H9 (cell line): ENCODE measurements at regions not wholly inside any gene's neighbourhood (a gene's known extent, or its start where the extent isn't known, plus 50 kb on each side); places are given as distances from the start of the nearest gene placed in this dataset.

ENCODE experiments used
- DNase-seq: peaks from one replicate; pipeline ENCODE4 v3.0.0-alpha.2; 2017
- H2AFZ ChIP-seq: one replicate; pipeline ENCODE4 v1.6.1; 2013; ENCODE audit warnings: mild to moderate bottlenecking, low read length, control low read depth, moderate library complexity
- H2AK5ac ChIP-seq: 2 replicates; pipeline ENCODE4 v1.6.1; 2013; ENCODE audit warnings: low read length, control low read depth, mixed read lengths; ENCODE audit not compliant: insufficient read length
- H2BK120ac ChIP-seq: one replicate; pipeline ENCODE4 v1.6.1; 2013; ENCODE audit warnings: low read depth, mild to moderate bottlenecking, low read length, control low read depth, inconsistent platforms; ENCODE audit not compliant: poor library complexity, severe bottlenecking
- H2BK12ac ChIP-seq: 2 replicates; pipeline ENCODE4 v1.6.1; 2013; ENCODE audit warnings: low read length, control low read depth, mixed read lengths, low read depth; ENCODE audit not compliant: insufficient read length
- H2BK15ac ChIP-seq: 2 replicates; pipeline ENCODE4 v1.6.1; 2013; ENCODE audit warnings: low read depth, low read length, control low read depth
- H2BK20ac ChIP-seq: one replicate; pipeline ENCODE4 v1.6.1; 2013; ENCODE audit warnings: low read depth, mild to moderate bottlenecking, low read length, control low read depth, inconsistent platforms; ENCODE audit not compliant: poor library complexity, severe bottlenecking
- H2BK5ac ChIP-seq: 2 replicates; pipeline ENCODE4 v1.6.1; 2013; ENCODE audit warnings: low read length, control low read depth, mixed read lengths; ENCODE audit not compliant: insufficient read length
- H3K14ac ChIP-seq: 2 replicates; pipeline ENCODE4 v1.6.1; 2013; ENCODE audit warnings: low read length, control low read depth; ENCODE audit not compliant: insufficient read depth
- H3K18ac ChIP-seq: 2 replicates; pipeline ENCODE4 v1.6.1; 2013; ENCODE audit warnings: low read depth, mild to moderate bottlenecking, mixed read lengths, low read length, control low read depth; ENCODE audit not compliant: insufficient read length
- H3K23ac ChIP-seq: 2 replicates; pipeline ENCODE4 v1.6.1; 2013; ENCODE audit warnings: low read length, control low read depth, mixed read lengths, low read depth; ENCODE audit not compliant: insufficient read length
- H3K23me2 ChIP-seq: 2 replicates; pipeline ENCODE4 v1.6.1; 2013; ENCODE audit warnings: low read depth, mild to moderate bottlenecking, mixed read lengths, low read length, control low read depth; ENCODE audit not compliant: insufficient read length, poor library complexity, severe bottlenecking
- H3K27ac ChIP-seq: 2 replicates; pipeline ENCODE4 v1.5.1; 2013; ENCODE audit warnings: low read length, control low read depth, mixed read lengths, low read depth; ENCODE audit not compliant: insufficient read length
- H3K27me3 ChIP-seq: 2 replicates; pipeline ENCODE4 v1.6.1; 2013; ENCODE audit warnings: low read length, control low read depth, inconsistent platforms; ENCODE audit not compliant: insufficient read depth
- H3K4ac ChIP-seq: 2 replicates; pipeline ENCODE4 v1.6.1; 2013; ENCODE audit warnings: low read depth, mild to moderate bottlenecking, control low read depth, inconsistent platforms, low read length, moderate library complexity
- H3K4me1 ChIP-seq: 2 replicates; pipeline ENCODE4 v1.6.1; 2013; ENCODE audit warnings: low read length, control low read depth, inconsistent platforms; ENCODE audit not compliant: insufficient read depth
- H3K4me2 ChIP-seq: 2 replicates; pipeline ENCODE4 v1.6.1; 2013; ENCODE audit warnings: low read length, control low read depth, mixed read lengths; ENCODE audit not compliant: insufficient read length, insufficient read depth
- H3K56ac ChIP-seq: 2 replicates; pipeline ENCODE4 v1.6.1; 2013; ENCODE audit warnings: low read depth, mild to moderate bottlenecking, mixed read lengths, low read length, control low read depth; ENCODE audit not compliant: insufficient read length
- H3K79me1 ChIP-seq: 2 replicates; pipeline ENCODE4 v1.6.1; 2013; ENCODE audit warnings: low read depth, mild to moderate bottlenecking, moderate library complexity, low read length, control low read depth, inconsistent platforms; ENCODE audit not compliant: insufficient read depth, poor library complexity, severe bottlenecking
- H3K79me2 ChIP-seq: 2 replicates; pipeline ENCODE4 v1.6.1; 2013; ENCODE audit warnings: low read length, control low read depth, inconsistent platforms; ENCODE audit not compliant: insufficient read depth
- H3K9ac ChIP-seq: 2 replicates; pipeline ENCODE4 v1.6.1; 2013; ENCODE audit warnings: low read length, control low read depth, mixed read lengths; ENCODE audit not compliant: insufficient read length; ENCODE audit errors: extremely low read depth
- H3K9me3 ChIP-seq: one replicate; pipeline ENCODE4 v1.6.1; 2013; ENCODE audit warnings: low read depth, low read length, inconsistent platforms; ENCODE audit not compliant: control insufficient read depth
- H3T11ph ChIP-seq: one replicate; pipeline ENCODE4 v1.6.1; 2013; ENCODE audit warnings: mild to moderate bottlenecking, low read length, control low read depth, inconsistent platforms
- H4K20me1 ChIP-seq: one replicate; pipeline ENCODE4 v1.6.1; 2013; ENCODE audit not compliant: control insufficient read depth, insufficient read length, insufficient read depth
- H4K5ac ChIP-seq: 2 replicates; pipeline ENCODE4 v1.6.1; 2013; ENCODE audit warnings: low read depth, mild to moderate bottlenecking, mixed read lengths, low read length, control low read depth; ENCODE audit not compliant: insufficient read length
- H4K8ac ChIP-seq: replicated peaks from 2 replicates; pipeline ENCODE4 v1.6.1; 2013; ENCODE audit warnings: low read length, control low read depth, mixed read lengths, low read depth; ENCODE audit not compliant: insufficient read length
- H4K91ac ChIP-seq: 2 replicates; pipeline ENCODE4 v1.6.1; 2013; ENCODE audit warnings: low read depth, mild to moderate bottlenecking, moderate library complexity, mixed read lengths, low read length, control low read depth; ENCODE audit not compliant: insufficient read length
- H3K27ac Mint-ChIP-seq, 3 experiments: 2 replicates in 2 of 3; 3 replicates in 1 of 3; pipeline ENCODE4 v1.8.0; 2020 to 2021; ENCODE audit warnings: mixed read lengths in 3 of 3, mild to moderate bottlenecking in 1 of 3, moderate library complexity in 1 of 3
- H3K27me3 Mint-ChIP-seq: 2 replicates; pipeline ENCODE4 v1.8.0; 2021; ENCODE audit warnings: low read depth, mild to moderate bottlenecking, moderate library complexity, mixed read lengths
- H3K36me3 Mint-ChIP-seq, 3 experiments: 2 replicates in 2 of 3; 3 replicates in 1 of 3; pipeline ENCODE4 v1.8.0; 2020 to 2021; ENCODE audit warnings: low read depth in 3 of 3, mixed read lengths in 3 of 3; ENCODE audit not compliant: insufficient read depth in 1 of 3
- H3K4me1 Mint-ChIP-seq, 2 experiments: 2 replicates each; pipeline ENCODE4 v1.8.0; 2020; ENCODE audit warnings: mixed read lengths in 2 of 2
- H3K4me3 Mint-ChIP-seq, 2 experiments: 2 replicates in 1 of 2; 3 replicates in 1 of 2; pipeline ENCODE4 v1.8.0; 2020 to 2021; ENCODE audit warnings: mild to moderate bottlenecking in 2 of 2, mixed read lengths in 2 of 2, moderate library complexity in 1 of 2
- H3K9me3 Mint-ChIP-seq, 2 experiments: 2 replicates in 1 of 2; 3 replicates in 1 of 2; pipeline ENCODE4 v1.8.0; 2020; ENCODE audit warnings: mild to moderate bottlenecking in 2 of 2, mixed read lengths in 2 of 2, moderate library complexity in 1 of 2
- CTCF ChIP-seq: fragments of 200-600 bp; sonication (generic); conservative IDR thresholded peaks from 3 replicates; pipeline ENCODE4 v1.8.0; 2021; ENCODE audit warnings: antibody characterized with exemption, mild to moderate bottlenecking
- WGBS: extraction: QIAGEN DNeasy Blood & Tissue Kit; methylation state at CpG from one replicate; pipeline ENCODE4 v1.1.7; 2013; ENCODE audit warnings: missing lambda C conversion rate, low lambda C conversion rate, mixed read lengths; ENCODE audit not compliant: insufficient read length; ENCODE audit errors: extremely low coverage; 5-methylcytosine and 5-hydroxymethylcytosine counted together

- Histone ChIP-seq H3K4ac (no peak overlapping the region), H3K9ac (no peak overlapping the region), H3K79me2 (no peaks in the 10 kb centered on the region), H2BK5ac (no peak overlapping the region), H4K91ac (no peak overlapping the region), H3K4me1 (no peaks in the 10 kb centered on the region), H2BK120ac (no peak overlapping the region), H3T11ph (no peak overlapping the region), H3K79me1 (no peaks in the 10 kb centered on the region), H2AFZ (no peak overlapping the region), H3K9me3 (no peaks in the 10 kb centered on the region), H4K20me1 (no peaks in the 10 kb centered on the region), H2BK12ac (no peak overlapping the region), H2AK5ac (no peak overlapping the region), H3K27ac (no peak overlapping the region), H3K56ac (no peak overlapping the region), H4K5ac (no peak overlapping the region), H3K14ac (no peak overlapping the region), H3K4me2 (no peak overlapping the region), H3K23ac (no peak overlapping the region), H2BK20ac (no peak overlapping the region), H2BK15ac (no peak overlapping the region), H3K23me2 (no peaks in the 10 kb centered on the region), H4K8ac (no peak overlapping the region), H3K18ac (no peak overlapping the region), H3K27me3 (no peaks in the 10 kb centered on the region)
- Mint-ChIP-seq H3K27me3 (no peaks in the 10 kb centered on the region; the same call in 1 of the 2 replicates), H3K4me3 (no peak overlapping the region), H3K27ac (no peak overlapping the region; a peak in 1 of 7 replicates), H3K9me3 (no peaks in the 10 kb centered on the region; a peak in 1 of 5 replicates), H3K36me3 (no peaks in the 10 kb centered on the region; a peak in 1 of 7 replicates), H3K4me1 (peaks cover 8 to 12% of the 10 kb centered on the region in 2 experiments)
- WGBS = no CpG with 5 or more reads among the region's 10 CpGs
- TF ChIP-seq CTCF = no peak
- no peak for DNase-seq
Measured at GRCh38 chr19:32063601-32064000, 281.8 kb upstream of the ZNF507 start.
